GM12872 (cell line): ENCODE measurements at regions not wholly inside any gene's neighbourhood (a gene's known extent, or its start where the extent isn't known, plus 50 kb on each side); places are given as distances from the start of the nearest gene placed in this dataset.

Experiments
- TF ChIP-seq, protein P1 (sequence below): IDR thresholded peaks from 3 replicates; pipeline ENCODE4 v1.5.1; 2011; ENCODE audit warnings: low read depth, mild to moderate bottlenecking, low read length, moderate library complexity; ENCODE audit not compliant: insufficient read depth

DNA sequence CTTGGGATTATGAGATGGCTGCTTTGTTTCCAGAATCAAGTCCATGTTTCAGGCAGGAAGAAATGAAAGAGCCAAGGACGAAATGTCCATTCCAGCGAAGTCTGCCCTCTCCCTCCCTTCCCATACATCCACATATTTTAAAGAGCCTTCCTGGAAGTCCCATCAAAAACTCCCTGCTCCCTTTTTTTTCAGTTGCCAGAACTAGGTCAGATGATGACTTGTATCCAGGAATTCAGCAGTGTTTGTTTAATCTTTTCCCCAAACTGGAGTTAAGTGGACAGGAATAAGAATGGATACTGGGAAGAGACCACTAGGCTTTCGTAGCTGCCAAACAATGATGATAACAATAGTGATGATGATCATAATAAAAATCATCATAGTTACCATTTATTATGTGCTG lies 198.7 kb downstream of the MEIS1 start:
- TF ChIP-seq, protein P1, sequence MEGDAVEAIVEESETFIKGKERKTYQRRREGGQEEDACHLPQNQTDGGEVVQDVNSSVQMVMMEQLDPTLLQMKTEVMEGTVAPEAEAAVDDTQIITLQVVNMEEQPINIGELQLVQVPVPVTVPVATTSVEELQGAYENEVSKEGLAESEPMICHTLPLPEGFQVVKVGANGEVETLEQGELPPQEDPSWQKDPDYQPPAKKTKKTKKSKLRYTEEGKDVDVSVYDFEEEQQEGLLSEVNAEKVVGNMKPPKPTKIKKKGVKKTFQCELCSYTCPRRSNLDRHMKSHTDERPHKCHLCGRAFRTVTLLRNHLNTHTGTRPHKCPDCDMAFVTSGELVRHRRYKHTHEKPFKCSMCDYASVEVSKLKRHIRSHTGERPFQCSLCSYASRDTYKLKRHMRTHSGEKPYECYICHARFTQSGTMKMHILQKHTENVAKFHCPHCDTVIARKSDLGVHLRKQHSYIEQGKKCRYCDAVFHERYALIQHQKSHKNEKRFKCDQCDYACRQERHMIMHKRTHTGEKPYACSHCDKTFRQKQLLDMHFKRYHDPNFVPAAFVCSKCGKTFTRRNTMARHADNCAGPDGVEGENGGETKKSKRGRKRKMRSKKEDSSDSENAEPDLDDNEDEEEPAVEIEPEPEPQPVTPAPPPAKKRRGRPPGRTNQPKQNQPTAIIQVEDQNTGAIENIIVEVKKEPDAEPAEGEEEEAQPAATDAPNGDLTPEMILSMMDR: no peak

DNA sequence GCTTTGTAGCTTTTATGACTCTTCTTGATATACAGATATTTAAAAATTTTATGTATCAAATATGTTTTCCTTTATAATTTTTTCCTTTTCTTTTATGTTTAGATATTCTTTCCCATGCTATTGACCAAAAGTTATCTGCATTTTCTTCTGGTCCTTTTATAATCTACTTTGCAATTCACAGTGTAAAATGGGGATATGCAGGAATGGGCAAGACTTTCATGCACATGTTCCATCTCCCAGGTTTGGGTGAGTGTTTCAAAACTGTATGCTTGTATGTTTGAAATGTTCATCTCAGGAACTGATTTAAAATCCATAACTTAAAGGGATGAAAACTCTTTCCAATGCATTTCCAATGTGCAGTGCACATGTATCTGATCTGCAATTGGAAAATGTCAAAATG lies 199.9 kb downstream of the MEIS1 start:
- TF ChIP-seq, protein P1: no peak

DNA sequence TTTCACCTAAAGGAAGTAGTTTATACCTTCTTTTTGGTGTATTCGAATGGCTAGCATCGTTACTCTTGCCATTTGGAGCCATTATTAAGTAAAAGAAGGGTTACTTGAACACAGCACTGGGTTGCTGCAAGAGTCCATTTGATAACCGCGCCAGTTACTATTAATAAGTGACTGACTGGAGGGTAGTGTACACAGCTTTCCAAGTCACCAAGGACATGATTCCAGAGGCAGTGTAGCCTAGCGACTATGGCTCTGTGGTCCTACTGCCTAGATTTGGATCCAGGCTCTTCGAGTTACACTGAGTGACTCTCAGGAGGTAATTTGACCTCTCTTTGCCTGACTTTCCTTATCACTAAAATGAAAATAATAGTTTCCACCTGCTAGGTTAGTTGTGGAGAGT lies 206.8 kb downstream of the MEIS1 start:
- TF ChIP-seq, protein P1: no peak

DNA sequence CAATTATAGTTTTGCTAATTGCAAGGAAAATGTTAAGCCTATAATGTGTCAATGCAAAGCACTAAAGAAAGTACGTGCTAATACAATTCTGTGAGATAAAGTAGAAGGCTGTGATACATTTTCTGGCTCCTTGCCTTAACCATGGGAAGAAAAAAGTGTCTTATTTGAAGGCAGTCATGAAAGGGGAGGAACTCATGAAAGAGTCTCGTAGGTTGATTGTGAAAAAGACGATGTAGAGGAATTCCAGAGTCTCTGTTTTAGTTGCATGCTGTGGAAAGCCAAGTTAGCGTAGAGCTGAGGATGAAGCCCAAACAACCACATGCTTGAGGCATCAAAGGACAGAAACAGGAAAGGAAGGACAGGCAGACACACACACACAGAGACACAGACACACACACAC lies 214.1 kb downstream of the MEIS1 start:
- TF ChIP-seq, protein P1: no peak

DNA sequence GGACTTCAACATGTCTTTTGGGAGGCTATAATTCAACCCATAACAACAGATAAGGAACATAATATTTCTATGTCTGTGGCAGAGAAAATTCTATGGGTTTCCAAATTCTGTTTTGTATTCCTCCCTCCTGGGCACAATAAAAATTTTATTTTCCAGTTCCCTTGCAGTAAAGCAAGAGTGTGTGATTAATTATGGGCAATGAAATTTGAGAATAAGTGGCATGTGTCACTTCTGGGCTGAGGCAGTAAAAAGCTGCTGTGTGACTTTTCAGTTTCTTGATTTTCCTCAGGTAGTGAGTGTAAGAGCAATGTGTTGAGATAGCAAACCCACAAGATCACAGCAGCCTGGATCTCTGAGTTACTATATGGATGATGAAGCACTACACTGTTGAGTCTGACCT lies 216.4 kb downstream of the MEIS1 start:
- TF ChIP-seq, protein P1: no peak

DNA sequence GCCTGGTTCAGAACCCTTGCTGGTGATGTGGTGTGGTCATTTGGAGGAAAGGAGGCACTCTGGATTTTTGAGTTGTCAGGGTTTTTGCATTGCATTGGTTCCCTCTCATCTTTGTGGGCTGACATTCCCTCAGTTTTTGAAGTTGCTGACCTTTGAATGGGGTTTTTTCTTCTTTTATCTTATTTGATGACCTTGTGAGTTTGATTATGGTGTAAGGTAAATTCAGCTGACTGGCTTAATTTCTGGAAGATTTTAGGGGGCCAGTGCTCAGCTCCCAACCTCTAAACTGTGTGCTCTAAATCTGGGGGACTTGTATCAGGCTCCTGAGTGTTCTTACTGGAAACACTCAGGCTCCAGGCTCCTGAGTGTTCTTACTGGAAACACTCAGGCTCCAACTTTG lies 225.9 kb downstream of the MEIS1 start:
- TF ChIP-seq, protein P1: no peak

DNA sequence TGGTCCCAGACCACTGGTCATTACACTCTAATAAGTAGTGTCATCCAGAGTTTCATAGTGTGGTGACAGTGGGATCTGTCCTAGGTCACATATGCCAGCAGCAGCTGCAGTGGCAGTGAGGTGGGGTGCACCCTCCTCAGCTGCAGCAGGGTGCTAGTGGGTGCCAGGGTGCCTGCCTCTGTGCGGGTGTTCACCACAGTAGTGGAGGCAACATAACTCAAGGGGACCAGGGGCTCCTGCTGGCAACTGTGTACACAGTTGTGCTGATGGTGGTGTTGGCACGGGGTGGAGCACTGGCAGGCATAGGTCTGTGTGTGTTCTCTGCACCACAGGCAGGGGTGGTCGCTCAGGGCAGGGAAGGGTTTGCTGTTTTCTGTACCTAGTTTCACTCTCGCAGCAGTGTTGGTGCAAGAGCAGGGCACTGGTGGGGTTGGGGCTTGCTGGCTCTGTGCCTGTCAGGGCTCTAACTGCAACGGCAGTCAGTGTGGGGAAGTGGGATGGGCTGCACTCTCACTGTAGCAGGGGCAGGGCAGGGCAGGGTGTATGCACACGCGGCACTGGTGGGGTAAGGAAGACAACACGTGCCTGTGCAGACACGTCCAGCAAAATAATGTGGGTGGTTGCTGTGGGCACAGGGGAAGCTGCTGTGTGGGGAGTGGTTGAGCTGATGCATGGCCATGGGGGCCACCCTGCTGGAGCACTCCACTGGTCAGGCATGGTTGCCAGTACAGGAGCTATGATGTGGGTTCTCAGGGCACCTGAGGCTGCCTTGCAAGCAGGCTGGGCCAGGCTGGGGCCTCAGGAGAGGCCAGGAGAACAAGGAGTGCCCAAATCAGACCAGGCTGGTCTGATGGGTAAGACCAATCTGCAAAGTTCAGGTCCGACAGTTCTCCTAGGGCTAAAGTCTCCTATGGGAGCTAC lies 226.6 kb downstream of the MEIS1 start:
- TF ChIP-seq, protein P1: no peak
